Activated CD8-positive, alpha-beta T cell treated with anti-CD3 and anti-CD28 coated beads for 36 hours (primary cell): ENCODE measurements at regions not wholly inside any gene's neighbourhood (a gene's known extent, or its start where the extent isn't known, plus 50 kb on each side); places are given as distances from the start of the nearest gene placed in this dataset.

Experiments used
- ATAC-seq: fragments of 200-7000 bp; cut with Tn5 transposase; one replicate; pipeline ENCODE4 v1.10.0; 2021; ENCODE audit warnings: mild to moderate bottlenecking, moderate library complexity
- CTCF ChIA-PET: fragments of 350-600 bp; sonication (Branson Sonifier 250); formaldehyde crosslinking; loops from one replicate; lab custom pipeline; 2021; ENCODE audit warnings: antibody characterized with exemption; lab: Charles Lee
- POLR2A ChIA-PET: fragments of 350-600 bp; sonication (Branson Sonifier 250); formaldehyde crosslinking; loops from one replicate; lab custom pipeline; 2021; ENCODE audit warnings: antibody characterized with exemption; lab: Charles Lee
- DNase-seq: peaks from one replicate; pipeline ENCODE4 v3.0.0-alpha.2; 2020
- H3K27ac Mint-ChIP-seq: one replicate; pipeline ENCODE4 v1.8.0; 2021; ENCODE audit warnings: mild to moderate bottlenecking, mixed read lengths
- H3K27me3 Mint-ChIP-seq: one replicate; pipeline ENCODE4 v1.8.0; 2021; ENCODE audit warnings: mixed read lengths
- H3K36me3 Mint-ChIP-seq: one replicate; pipeline ENCODE4 v1.8.0; 2021; ENCODE audit warnings: low read depth, mixed read lengths
- H3K4me1 Mint-ChIP-seq: one replicate; pipeline ENCODE4 v1.8.0; 2021; ENCODE audit warnings: low read depth, mixed read lengths
- H3K4me3 Mint-ChIP-seq: one replicate; pipeline ENCODE4 v1.8.0; 2021; ENCODE audit warnings: mild to moderate bottlenecking, moderate library complexity, mixed read lengths
- H3K9me3 Mint-ChIP-seq: one replicate; pipeline ENCODE4 v1.8.0; 2021; ENCODE audit warnings: mixed read lengths
- intact Hi-C: fragments of 100-400 bp; cut with micrococcal nuclease; formaldehyde crosslinking; loops from one replicate; pipeline ENCODE4 v1.10.0; 2022
- TF ChIP-seq, protein P1 (sequence below): fragments of 200-600 bp; IDR thresholded peaks from one replicate; pipeline ENCODE4 v1.8.0; 2022; ENCODE audit warnings: antibody characterized with exemption, mild to moderate bottlenecking

DNA sequence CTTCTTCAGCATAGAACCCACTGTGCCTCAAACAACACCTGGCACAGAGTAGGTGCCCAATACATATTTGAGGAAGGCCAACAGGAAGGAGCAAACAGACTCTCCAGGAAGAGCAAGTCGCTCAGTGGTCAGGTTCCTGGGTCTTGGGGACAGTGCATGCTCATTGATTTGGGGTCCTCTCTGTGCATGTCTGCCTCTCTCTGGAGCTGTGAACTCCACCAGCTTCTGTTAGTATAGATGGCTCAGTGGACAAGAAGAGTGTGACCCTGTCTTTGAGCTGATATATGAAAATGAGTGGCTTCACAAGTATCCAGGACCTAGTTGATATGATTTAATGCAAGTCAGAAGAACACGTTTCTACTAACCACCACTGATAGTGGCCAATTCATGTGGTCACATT lies 98.7 kb downstream of the KCTD15 start:
- Mint-ChIP-seq H3K27me3 (peaks cover 10% of the 10 kb centered on the region), H3K4me1 (no peaks in the 10 kb centered on the region), H3K27ac (no peak overlapping the region), H3K4me3 (no peak overlapping the region), H3K36me3 (no peaks in the 10 kb centered on the region), H3K9me3 (peaks cover 14% of the 10 kb centered on the region)
- no peak for ATAC-seq
- intact Hi-C loops, result no loop called here
- POLR2A ChIA-PET, result interaction anchor here (0.6 kb wide), 2 partner anchors 720 to 766 kb away, joined by 3 to 5 read pairs; no protein-coding TSS in a partner anchor
- TF ChIP-seq, protein P1, sequence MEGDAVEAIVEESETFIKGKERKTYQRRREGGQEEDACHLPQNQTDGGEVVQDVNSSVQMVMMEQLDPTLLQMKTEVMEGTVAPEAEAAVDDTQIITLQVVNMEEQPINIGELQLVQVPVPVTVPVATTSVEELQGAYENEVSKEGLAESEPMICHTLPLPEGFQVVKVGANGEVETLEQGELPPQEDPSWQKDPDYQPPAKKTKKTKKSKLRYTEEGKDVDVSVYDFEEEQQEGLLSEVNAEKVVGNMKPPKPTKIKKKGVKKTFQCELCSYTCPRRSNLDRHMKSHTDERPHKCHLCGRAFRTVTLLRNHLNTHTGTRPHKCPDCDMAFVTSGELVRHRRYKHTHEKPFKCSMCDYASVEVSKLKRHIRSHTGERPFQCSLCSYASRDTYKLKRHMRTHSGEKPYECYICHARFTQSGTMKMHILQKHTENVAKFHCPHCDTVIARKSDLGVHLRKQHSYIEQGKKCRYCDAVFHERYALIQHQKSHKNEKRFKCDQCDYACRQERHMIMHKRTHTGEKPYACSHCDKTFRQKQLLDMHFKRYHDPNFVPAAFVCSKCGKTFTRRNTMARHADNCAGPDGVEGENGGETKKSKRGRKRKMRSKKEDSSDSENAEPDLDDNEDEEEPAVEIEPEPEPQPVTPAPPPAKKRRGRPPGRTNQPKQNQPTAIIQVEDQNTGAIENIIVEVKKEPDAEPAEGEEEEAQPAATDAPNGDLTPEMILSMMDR, result no peak
- no peak for DNase-seq
- CTCF ChIA-PET, result no interaction called here

DNA sequence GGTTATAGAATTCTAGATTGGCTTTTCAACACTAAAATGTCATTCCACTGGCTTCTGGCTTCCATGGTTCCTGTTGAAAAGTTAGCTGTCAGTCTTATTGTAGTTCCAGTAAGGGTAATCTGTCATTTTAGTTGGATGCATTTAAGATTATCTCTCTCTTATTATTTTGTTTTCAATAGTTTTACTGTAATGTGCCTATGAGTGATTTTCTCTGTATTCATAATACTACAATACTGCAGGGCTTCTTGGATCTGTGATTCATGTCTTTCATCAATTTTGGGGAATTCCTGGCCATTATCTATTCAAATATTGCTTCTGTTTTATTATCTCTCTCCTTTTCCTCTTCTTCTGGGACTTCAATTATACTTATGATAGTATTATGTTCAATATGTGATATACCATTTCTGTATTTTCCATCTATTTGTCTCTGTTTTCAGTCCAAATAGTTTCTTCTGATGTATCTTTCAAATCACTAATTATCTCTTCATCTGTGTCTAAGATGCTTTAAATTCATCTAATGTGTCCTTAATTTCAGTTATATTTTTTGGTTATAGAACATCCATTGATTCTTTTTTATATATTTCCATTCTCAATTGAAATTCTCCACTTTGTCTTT lies 101.5 kb downstream of the KCTD15 start:
- Mint-ChIP-seq H3K9me3 (peaks cover 14% of the 10 kb centered on the region), H3K4me3 (no peak overlapping the region), H3K27ac (no peak overlapping the region), H3K36me3 (no peaks in the 10 kb centered on the region), H3K27me3 (peaks cover 19% of the 10 kb centered on the region), H3K4me1 (no peaks in the 10 kb centered on the region)
- intact Hi-C loops, result no loop called here
- TF ChIP-seq, protein P1, result no peak
- CTCF ChIA-PET, result no interaction called here
- DNase-seq, result no peak
- POLR2A ChIA-PET, result no interaction called here
- ATAC-seq, result no peak

DNA sequence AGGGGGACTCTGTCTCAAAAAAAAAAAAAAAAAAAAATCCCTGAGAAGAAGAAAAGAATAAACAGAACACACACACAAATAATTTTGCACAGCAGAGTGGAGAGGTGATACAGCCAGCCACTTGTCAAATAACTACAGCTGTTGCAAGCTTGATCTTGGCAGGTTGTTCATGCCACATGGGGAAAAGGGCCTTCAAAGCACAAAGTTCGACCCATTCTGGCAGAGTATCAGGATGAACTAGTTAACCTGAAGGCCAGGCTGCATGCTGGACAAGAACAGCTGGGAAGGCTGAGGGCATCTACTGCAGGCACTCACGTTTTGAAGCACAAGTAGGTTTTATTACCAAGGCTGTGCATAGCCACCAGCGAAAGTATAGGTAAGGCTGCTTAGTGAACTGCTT lies 104.1 kb downstream of the KCTD15 start:
- TF ChIP-seq, protein P1, result no peak
- Mint-ChIP-seq H3K36me3 (no peaks in the 10 kb centered on the region), H3K27me3 (peaks cover 32% of the 10 kb centered on the region), H3K4me1 (peaks cover 4% of the 10 kb centered on the region), H3K9me3 (peaks cover 14% of the 10 kb centered on the region), H3K4me3 (no peak overlapping the region), H3K27ac (no peak overlapping the region)
- intact Hi-C loops, result no loop called here
- CTCF ChIA-PET, result no interaction called here
- DNase-seq (no peak), ATAC-seq (no peak)
- POLR2A ChIA-PET, result no interaction called here

DNA sequence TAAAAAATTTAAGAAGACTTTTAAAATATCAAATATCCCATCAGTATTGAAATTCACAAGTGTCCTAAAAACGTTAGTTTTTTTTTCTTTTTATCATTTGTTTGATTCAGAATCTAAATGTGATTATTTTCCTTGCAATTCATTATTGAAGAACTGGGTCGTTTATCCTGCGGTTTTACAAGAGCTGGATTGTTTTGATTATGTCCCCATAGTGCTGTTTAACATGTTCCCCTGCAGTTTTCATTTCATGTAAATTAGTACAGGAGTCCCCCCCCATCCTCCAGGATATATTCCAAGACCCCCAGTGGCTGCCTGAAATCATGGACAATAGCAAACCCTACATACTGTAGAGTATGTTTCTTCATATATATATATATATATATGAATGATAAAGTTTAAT lies 105.7 kb downstream of the KCTD15 start:
- H3K36me3 Mint-ChIP-seq, result no peaks in the 10 kb centered on the region
- H3K27me3 Mint-ChIP-seq, result peaks cover 35% of the 10 kb centered on the region
- peaks cover 14% of the 10 kb centered on the region for H3K9me3 Mint-ChIP-seq
- ChIA-PET CTCF (no interaction called here), POLR2A (no interaction called here)
- TF ChIP-seq, protein P1, result no peak
- DNase-seq, result no peak
- H3K4me1 Mint-ChIP-seq, result peaks cover 4% of the 10 kb centered on the region
- H3K4me3 Mint-ChIP-seq, result no peak overlapping the region
- no peak for ATAC-seq
- no peak overlapping the region for H3K27ac Mint-ChIP-seq
- intact Hi-C loops, result no loop called here

DNA sequence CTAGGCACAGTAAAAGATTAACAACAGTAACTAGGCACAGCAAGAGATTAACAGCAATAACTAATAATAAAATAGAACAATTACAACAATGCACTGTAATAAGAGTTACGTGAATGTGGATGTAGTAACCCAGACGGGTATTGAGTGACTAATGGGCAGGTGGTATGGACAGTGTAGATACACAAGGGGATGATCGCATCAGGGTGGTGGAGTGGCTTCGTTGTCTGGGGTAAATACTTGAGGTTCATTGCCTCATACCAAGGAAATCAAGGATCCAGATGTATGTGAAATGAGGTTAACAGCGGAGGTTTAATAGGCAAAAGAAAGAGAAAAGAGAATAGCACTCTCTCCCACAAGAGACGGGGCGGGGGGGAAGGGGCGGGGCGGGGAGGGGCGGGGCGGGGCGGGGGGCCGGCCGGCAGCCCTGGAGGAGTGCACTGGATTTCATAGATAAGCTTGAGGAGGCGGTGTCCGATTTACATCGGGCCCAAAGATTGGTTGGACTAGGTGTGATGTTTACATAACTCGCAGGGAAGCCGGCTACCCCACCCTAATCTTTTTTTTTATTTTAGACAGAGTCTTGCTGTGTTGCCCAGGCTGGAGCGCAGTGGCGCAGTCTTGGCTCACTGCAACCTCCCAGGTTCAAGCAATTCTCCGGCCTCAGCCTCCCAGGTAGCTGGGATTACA lies 106.3 kb downstream of the KCTD15 start:
- Mint-ChIP-seq H3K4me1 (peaks cover 4% of the 10 kb centered on the region), H3K9me3 (peaks cover 12% of the 10 kb centered on the region), H3K27me3 (peaks cover 38% of the 10 kb centered on the region), H3K27ac (no peak overlapping the region), H3K36me3 (no peaks in the 10 kb centered on the region), H3K4me3 (no peak overlapping the region)
- intact Hi-C loops, result no loop called here
- no peak for DNase-seq
- ChIA-PET POLR2A (no interaction called here), CTCF (no interaction called here)
- TF ChIP-seq, protein P1, result no peak
- ATAC-seq, result no peak
